Posterior cingulate gyrus (tissue), 11 donors: ENCODE measurements at regions not wholly inside any gene's neighbourhood (a gene's known extent, or its start where the extent isn't known, plus 50 kb on each side); places are given as distances from the start of the nearest gene placed in this dataset.
A peak's percentile ranks its signal among the peaks of the same experiment; 100 is the strongest.

Experiments
- DNase-seq, 10 donors: peaks; one replicate each; pipeline versions ENCODE4 v3.0.0 to v3.0.0-alpha.2; 2020 to 2021; ENCODE audit warnings: mixed read lengths in 3 of 10
- intact Hi-C: fragments of 100-400 bp; cut with DNase I; formaldehyde crosslinking; loops from one replicate; pipeline ENCODE4 v1.15.1; 2023

DNA sequence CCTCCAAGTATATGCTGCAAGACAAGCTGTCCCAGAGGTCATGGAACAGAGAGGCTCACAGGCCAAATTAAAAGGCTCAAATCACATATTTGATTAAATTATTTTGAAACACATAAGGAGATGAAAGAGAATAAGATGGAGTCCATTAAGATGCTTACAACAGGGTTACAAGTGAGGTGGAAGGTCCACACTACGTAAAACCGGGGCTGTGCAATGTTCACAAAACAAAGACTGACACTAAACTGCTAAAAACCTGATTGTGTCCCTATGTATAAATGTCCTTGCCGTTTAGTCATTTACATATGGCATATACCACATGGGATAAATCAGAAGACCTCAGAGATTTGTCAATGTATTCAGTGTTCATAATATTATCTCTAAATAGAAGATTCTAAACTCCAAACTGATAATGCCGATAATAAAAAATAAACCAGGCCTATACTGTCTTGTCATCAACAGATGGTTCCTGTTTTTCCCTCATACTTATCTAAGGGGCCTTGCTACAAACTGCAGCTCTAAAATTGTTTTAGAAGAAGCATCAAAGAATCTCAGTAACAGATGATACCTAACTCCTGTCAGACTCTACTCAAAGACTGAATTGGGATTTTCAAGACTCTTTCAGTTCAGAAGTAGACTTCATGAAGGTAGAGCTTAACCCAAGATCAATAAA, 51.8 kb upstream of the RIPOR2 start:
- no peak for DNase-seq
- intact Hi-C loops = no loop called here

DNA sequence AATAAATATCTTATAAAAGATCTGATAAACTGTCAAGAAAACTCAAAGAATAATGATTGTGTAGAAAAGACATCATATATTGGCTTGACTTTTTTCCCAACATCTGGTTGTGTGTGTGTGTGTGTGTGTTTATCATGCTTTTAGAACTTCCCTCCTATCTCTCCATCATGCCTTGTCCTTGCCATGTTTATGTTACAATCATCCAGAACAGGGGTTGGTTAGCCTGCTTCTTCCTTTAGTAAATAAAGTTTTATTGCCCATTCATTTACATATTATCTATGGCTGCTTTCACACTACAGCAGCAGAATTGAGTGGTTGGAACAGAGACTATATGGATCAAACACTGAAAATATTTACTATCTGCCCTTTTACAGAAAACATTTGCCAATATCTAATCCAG, 52.8 kb upstream of the RIPOR2 start:
- intact Hi-C loops = no loop called here
- DNase-seq = no peak

DNA sequence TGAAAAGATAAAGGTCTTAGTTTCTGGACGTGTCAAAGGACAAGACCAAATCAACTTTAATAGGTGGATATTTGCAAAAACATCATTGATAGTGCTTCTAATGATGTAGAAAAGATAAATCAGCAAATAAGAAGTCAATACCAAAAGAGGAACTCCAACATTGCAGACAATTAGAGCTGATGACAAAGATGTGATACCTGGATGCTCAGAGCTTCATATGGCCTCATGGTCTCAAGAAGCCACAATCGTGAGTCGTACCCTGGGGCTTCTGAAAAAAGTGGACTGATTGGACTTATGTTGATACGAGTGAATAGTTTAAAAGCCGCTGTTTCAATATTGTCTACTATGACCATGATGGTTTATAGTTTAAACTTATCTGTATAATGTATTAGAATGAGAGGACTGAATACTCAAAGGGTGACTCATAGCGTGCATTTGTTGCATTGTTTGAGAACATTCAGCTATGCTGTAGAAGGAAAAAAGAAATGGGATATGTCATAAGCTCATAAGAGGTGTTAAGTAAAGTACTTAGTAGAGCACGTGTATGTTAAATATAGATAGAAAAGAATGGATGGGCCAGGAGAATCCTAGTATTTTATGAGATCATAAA, 54.6 kb upstream of the RIPOR2 start:
- intact Hi-C loops = loop anchor here (5.0 kb wide), 1 partner anchor 133 kb away; no protein-coding TSS in a partner anchor
- no peak for DNase-seq

DNA sequence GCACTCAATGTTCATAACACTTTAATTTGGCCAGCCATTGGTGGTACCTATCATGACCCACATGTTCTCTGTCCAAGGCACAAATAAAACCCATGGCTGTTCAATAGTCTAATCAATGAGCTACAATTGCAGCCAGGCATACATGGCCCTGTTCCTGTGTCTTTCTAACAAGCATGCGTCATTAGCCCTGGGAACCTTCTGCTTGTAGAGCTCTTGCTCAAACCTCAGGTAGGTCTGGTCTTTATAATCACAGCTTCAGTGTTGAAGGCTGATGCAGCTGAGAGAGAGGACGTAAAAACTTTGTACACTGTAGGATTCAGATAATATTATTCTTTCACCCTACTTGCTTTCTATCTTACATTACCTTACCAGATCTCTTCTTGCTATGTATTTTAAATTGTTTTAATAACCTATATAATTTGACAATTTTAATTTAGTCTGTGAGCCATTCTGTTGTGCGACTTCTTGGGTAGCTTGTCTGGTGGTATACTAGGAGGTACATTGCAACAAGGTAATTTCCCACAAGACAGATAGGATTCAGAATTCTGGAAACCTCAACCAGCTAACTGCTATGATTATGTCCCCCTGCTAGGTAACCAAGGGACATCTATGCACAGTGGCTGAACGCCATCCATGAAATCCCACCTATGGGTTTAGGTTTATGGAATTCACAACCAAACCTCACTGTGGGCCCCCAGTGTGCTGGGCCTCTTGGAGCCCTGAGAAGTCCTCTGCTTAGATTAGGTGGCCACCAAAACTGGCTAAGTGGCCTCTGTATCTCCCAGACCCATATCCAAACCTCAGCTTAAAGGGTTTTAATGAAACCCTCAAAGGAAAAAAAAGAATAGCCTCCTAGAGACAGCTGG, 55.4 kb upstream of the RIPOR2 start:
- DNase-seq = no peak
- intact Hi-C loops = loop anchor here (5.0 kb wide), 1 partner anchor 134 kb away; no protein-coding TSS in a partner anchor

DNA sequence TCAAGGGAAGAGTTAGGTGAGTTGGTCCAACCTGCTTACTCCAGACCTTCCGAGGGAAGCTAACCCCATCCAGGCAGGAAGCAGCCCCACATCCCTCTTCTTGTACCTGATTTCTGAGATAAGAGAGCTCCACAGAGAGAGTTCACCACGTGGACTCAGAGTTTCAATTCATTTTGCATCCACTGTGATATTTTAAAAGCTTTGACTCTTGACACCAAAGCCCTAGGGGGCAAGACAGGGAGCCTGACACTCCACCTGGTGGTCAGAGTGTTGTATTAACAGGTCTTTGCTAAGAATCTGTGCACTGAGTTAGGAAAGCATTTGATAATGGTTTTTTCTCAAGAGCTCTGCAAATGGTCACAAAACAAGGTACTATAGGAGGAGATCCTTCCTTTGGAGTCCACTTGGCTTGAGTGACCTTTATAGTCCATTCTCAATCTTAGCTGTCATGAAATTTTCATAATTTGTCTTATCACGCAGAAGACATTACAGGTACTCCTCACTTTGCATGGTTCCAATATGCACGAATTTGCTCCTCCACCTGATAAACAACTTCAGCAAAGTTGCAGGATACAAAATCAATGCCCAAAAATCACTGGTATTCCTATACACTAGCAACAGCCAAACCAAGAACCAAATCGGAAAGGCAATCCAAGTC, 56.2 kb upstream of the RIPOR2 start:
- intact Hi-C loops = loop anchor here (5.0 kb wide), 1 partner anchor 135 kb away; no protein-coding TSS in a partner anchor
- peak in 1 of 10 donors; percentile 11 for DNase-seq

DNA sequence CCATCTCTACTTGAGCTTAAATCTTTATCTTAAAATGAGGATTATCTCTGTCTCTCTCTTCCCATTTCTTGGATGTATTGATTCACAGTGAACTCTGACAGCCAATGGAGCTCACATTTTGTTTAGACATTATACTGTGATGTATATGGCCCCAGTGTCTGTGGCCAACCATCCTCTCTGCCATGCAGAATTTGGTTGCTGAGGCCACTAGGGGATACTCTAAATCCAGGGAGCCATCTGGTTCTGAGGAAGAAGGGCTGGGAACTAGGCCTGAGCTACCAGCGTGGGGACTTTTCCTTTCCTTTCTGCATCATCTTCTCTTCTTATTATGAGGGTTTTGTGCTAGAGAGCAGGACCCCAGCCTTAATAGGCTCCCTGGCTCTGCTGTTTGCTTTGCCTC, 59.1 kb upstream of the RIPOR2 start:
- intact Hi-C loops = loop anchor here (5.0 kb wide), 1 partner anchor 138 kb away; no protein-coding TSS in a partner anchor

DNA sequence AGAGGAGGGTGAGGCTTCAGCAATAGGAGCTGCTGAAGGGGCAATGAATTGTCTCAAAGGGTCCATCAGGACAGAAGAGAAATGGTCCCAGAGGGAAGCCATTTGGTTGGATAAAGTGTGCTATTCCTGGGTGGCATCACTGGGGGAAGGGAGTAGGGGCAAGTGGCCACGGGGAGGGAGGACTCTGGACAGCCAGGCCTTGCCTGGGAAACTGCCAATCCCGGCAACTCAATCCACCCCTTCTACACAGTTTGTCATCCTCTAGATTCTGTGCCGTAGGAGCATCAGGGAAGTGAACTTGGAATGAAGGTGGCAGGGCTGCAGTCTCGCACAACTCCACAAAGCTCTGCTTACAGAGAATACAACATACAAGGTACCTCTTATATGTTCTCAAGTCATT, 59.5 kb upstream of the RIPOR2 start:
- intact Hi-C loops = no loop called here
- DNase-seq = no peak

More for the DNA sequence above, 59.1 kb upstream of the RIPOR2 start:
- DNase-seq = no peak

DNA sequence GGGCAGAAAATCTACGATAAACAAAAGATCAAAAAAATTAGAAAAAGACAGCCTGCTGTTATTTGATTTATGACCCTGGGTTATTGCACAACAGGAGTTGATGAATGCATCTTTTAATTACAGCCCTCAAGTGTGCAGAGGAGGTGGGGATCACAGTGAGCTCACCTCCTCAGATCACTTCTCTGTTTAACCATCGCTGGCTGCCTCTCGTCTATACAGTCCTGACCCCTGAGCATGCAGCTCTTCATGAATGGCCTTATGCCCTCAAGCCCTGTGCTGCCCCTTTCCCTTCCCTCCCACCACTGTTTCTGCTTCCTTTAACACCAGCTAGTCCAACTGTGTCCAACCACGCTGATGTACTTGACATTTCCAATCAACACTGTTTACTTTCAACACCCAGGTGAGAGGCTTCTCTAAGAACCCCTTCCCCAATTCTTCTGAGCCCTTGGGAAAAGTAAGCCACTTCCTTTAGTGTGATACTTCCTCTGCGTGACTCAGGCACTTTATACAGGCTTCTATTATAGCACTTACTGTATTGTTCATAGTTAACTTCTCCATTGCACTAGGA, 60.6 kb upstream of the RIPOR2 start:
- no peak for DNase-seq

DNA sequence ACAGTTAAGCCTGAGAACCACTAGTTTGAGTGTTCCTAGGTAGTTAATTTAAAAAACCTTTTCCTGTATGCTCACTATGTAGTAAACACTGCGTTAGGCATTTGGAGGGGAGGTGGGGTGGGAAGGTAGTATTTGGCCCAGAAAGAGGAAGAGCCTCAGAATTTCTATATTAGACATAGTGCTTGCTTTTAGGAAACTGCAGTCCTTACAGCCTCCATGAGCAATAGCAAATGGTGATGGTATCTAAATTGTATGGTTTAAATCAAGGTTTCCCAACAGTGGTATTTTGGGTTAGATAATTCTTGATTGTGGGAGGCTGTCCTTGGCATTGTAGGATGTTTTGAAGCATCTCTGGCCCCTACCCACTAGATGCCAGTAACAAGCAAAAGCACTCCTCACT, 61.5 kb upstream of the RIPOR2 start:
- intact Hi-C loops = no loop called here
- no peak for DNase-seq

More for the DNA sequence above, 60.6 kb upstream of the RIPOR2 start:
- intact Hi-C loops = no loop called here

DNA sequence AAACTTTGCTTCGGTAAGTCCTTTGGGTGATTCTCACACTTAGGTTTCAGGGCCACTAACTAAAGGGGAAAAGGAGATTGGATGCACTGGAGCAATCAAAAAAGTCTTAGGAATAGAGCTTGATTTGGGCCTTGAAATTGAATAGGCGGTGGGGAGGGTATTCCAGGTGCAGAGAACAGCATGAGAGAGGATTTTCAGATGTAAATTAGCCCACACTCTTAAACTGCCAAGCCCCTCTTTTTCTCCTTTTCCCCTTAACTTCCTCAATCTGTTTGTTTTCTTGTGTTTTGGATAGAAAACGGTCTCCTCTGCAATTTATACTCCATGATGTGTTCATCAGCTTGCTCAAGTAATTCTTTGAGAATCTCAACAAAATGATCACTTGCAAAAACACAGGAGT, 62.1 kb upstream of the RIPOR2 start:
- intact Hi-C loops = no loop called here
- no peak for DNase-seq

DNA sequence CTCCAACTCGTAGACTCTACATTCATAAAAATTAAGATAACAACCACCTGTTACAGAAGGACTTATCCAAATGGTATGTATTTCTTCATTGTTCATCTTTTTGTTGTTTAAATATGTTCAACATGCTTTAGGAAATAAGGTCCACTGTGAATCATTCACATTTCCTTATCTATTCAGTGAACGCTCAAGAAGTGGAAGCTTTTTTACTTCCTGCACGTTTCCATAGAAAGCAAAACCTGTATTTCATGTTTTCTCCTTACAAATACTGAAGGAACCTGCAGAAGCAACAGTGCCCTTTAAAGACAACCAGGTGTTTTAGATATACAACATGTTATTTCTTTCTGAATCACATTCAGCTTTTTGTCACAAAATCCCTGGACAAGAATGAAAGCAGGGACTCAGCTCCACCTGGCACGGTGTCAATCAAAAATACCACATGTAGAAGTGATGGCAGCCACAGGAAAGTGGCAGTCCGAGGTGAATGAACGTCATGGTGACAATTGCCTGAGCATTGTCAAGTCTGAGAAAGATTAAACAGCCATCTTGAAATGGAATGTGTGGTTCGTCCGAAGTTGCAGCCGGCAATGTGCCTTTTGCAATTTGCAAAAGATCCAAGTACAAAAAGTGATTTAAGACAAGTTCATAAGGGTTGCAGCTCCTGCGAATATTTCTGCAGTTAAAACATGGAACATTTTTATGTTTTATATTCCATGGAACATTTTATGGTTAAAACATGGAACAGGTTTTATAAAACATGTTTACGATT, 66.7 kb upstream of the RIPOR2 start:
- DNase-seq = no peak
- intact Hi-C loops = no loop called here

DNA sequence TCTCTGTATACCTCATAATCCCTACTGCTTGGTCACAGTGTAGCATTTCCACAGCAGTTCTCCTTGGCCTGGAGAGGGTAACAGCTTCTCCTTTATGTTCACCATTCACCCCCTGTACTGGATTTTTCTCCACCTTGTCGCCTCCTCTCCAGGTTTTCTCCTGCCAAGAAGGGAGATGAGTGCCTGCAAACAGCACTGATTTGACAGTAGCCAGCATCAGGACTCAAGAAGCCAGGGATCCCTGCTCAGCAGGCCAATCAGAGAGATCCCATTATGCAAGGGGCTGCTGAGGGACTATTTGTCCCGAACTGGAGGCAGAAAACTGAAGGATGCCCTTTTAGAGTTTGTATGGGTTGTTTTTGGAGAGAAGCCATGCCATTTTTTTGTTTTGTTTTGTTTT, 68.6 kb upstream of the RIPOR2 start:
- DNase-seq = no peak
- intact Hi-C loops = no loop called here

DNA sequence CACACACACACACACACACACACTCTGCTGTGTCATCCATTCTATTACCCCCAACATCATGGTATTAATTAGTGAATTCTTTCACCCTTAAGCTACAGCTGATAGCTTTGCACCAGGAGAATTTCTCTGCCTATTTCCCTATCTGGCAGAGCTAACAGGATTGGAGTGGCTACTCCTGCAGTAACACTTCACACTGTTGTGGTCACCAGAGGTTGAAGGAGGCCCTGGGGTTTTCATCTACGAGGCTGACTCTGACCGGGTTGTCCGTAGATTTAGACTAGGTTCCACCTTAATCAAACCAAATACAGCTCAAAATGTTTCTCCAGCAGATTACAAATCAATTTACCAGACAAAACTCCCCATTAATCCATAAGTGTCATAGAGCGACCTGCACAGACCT, 69.2 kb upstream of the RIPOR2 start:
- intact Hi-C loops = no loop called here
- no peak for DNase-seq

DNA sequence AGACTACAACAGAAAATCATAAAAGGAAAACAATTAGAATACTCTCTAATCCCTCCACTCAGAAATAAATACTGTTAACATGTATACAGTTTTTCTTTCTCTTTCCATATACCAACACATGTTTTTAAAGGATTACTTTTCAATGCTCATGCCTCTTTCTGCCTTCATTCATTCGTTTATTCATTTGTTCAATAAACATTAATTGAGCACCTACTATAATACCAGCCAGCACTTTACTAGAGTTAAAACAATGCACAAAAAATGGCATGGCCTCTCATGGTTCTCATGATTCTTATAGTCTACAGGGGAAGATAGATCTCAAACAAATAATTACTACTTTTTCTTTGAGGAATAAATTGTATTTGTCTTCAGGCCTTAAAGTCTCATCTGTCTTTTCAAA, 70.3 kb upstream of the RIPOR2 start:
- intact Hi-C loops = no loop called here
- no peak for DNase-seq

DNA sequence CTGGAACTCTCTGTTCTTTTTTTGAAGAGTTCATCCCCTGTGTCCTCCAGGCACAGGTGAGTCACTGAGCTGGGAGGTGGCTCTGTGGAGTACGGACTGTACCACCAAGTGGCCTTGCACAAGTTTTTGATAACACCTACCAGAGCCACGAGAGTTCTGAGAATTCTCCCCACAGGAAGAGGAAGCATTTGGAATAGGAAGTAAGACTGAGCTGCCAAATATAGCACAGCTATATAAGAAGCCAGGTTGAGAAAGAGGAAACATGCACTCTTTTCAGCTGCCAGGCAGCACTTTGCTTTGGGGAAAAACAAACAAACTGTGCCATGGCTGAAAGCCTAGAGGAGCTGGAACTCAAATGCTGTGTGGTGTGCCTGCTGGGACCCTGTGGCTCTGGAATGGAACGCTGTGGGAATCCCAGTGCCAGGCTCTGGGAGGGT, 70.8 kb upstream of the RIPOR2 start:
- intact Hi-C loops = no loop called here
- peak in 2 of 10 donors; percentile 24 to 83 for DNase-seq

DNA sequence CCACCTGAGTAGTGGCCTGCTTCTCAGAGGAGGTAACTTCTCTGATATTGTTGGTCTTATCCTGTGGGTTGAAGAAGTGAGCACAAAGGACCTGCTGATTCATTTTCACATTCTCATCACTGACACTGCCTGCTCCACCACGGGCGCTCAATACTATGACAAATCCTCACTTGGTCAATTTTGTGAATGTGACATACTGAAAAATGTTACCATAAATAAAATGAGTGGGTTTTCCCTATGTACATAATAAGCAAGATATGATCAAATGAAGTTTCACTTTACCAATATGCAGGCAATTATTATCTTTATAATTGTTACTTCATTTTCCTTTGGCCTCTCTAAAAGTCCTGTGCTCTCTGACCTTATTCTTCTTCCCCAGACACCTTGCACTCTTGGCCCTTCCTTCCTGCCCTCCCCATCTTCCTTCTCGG, 71.5 kb upstream of the RIPOR2 start:
- intact Hi-C loops = no loop called here
- DNase-seq = no peak

DNA sequence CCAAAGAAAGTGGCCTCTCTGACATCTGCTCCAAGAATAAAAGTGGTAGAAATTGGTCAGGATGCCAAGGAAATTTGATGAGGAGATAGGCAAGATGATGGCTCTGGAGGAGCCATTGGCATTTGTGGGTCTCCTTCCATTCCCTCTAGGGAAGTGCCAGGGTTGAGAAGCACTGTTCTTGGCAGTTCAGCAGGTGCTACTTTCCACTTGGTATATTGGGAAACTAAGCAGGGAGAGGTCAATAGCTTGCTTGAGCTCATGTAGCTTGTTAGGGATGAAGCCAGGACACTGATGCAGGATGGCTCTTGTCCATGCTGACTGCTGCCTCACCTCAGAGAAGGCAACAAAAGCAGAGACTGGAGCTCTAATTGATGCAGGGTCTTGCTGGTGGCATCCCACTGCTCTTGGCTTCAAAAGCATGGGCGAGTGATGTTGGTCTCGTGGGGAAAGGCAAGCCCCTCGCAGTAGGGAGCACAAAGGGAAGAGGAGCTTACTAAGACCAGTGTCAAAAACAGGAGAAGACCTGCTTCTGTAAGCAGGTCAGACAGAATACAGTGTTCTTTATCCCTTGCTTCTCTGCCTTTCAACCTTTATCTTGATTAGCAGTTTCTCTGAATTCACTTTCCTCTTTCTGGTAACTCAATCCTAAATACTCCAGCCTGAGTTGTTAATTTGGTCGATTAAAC, 73.1 kb upstream of the RIPOR2 start:
- no peak for DNase-seq
- intact Hi-C loops = no loop called here

DNA sequence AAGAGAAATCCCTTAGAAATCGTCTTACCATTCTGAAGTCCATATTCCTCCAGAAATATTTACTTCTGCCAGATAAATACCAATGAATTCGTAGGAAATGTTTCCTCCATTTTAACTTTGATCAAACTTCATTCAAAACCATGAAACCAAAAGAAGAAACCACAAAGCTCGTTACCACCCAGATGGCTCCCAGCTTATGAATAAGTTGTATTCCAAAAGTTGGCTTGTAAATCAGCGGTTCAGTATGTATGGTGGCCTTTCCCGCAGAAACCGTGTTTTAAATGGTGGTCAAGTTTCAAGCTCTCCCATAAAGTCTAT, 73.6 kb upstream of the RIPOR2 start:
- no peak for DNase-seq
- intact Hi-C loops = no loop called here

DNA sequence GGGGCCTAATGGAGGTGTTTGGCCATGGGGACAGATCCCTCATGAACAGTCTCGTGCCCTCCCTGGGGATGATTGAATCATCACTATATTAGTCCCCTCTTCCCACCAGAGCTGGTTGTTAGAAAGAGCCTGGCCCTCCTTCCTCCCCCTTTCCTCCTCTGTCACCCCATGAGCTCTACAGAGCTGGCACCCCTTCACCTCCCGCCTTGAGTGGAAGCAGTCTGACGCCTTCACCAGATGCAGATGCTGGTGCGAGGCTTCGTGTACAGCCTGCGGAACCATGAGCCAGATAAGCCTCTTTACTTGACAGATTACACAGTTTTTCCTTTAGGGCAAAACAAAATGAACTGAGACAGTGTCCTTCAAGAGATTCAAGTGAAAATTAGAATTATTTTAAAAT, 74.4 kb upstream of the RIPOR2 start:
- intact Hi-C loops = no loop called here
- DNase-seq = no peak
